CD4-positive, alpha-beta T cell treated with Interleukin-17A for 1 hour (primary cell): ENCODE measurements at regions not wholly inside any gene's neighbourhood (a gene's known extent, or its start where the extent isn't known, plus 50 kb on each side); places are given as distances from the start of the nearest gene placed in this dataset.
"Not testable (repeated sequence)": the region's sequence is repeated elsewhere in the genome, so short reads cannot be mapped to it uniquely, and the experiment has no call there.

ENCODE experiments used
- DNase-seq: peaks from one replicate; pipeline ENCODE4 v3.0.0-alpha.2; 2020

- no peak for DNase-seq
Observed at GRCh38 chr2:195450552-195451113, 206.4 kb upstream of the SLC39A10 start.

GRCh38 chr2:195447323-195447975 is 209.6 kb upstream of the SLC39A10 start:
- DNase-seq = no peak

GRCh38 chr2:195445639-195446038 is 211.4 kb upstream of the SLC39A10 start:
- no peak for DNase-seq

- no peak for DNase-seq
Observed at GRCh38 chr2:195443926-195444325, 213.1 kb upstream of the SLC39A10 start.

- DNase-seq = no peak
Observed at GRCh38 chr2:195442458-195443175, 214.4 kb upstream of the SLC39A10 start.

GRCh38 chr2:195438692-195439091 is 218.3 kb upstream of the SLC39A10 start:
- DNase-seq = no peak

GRCh38 chr2:195437521-195437920 is 219.5 kb upstream of the SLC39A10 start:
- no peak for DNase-seq

- DNase-seq = no peak
Observed at GRCh38 chr2:195434346-195434745, 222.7 kb upstream of the SLC39A10 start.

GRCh38 chr2:195433729-195434128 is 223.3 kb upstream of the SLC39A10 start:
- DNase-seq = not testable (repeated sequence)

- no peak for DNase-seq
Observed at GRCh38 chr2:195428673-195429072, 228.4 kb upstream of the SLC39A10 start.

- DNase-seq = no peak
Observed at GRCh38 chr2:195425328-195425727, 231.7 kb upstream of the SLC39A10 start.

GRCh38 chr2:195419033-195419432 is 238.0 kb upstream of the SLC39A10 start:
- no peak for DNase-seq

- no peak for DNase-seq
Observed at GRCh38 chr2:195414537-195415100, 242.4 kb upstream of the SLC39A10 start.

GRCh38 chr2:195413944-195414343 is 243.1 kb upstream of the SLC39A10 start:
- no peak for DNase-seq

- no peak for DNase-seq
Observed at GRCh38 chr2:195413422-195413821, 243.6 kb upstream of the SLC39A10 start.

GRCh38 chr2:195411219-195411687 is 245.8 kb upstream of the SLC39A10 start:
- DNase-seq = no peak

- no peak for DNase-seq
Observed at GRCh38 chr2:195410074-195410671, 246.9 kb upstream of the SLC39A10 start.

GRCh38 chr2:195408811-195409210 is 248.2 kb upstream of the SLC39A10 start:
- DNase-seq = no peak

GRCh38 chr2:195408196-195408595 is 248.8 kb upstream of the SLC39A10 start:
- no peak for DNase-seq

GRCh38 chr2:195407783-195408182 is 249.2 kb upstream of the SLC39A10 start:
- no peak for DNase-seq

GRCh38 chr2:195406886-195407603 is 250.0 kb upstream of the SLC39A10 start:
- DNase-seq = no peak

GRCh38 chr2:195404651-195405050 is 252.4 kb upstream of the SLC39A10 start:
- DNase-seq = peak; percentile 24

GRCh38 chr2:195396479-195396878 is 260.5 kb upstream of the SLC39A10 start:
- DNase-seq = no peak
